ENCODE measurements at regions not wholly inside any gene's neighbourhood (a gene's known extent, or its start where the extent isn't known, plus 50 kb on each side); places are given as distances from the start of the nearest gene placed in this dataset.

- CTCF ChIA-PET = no interaction called here
Observed at GRCh38 chr5:163867324-163867723, 361.9 kb downstream of the MAT2B start.

More at GRCh38 chr5:163867324-163867723, 361.9 kb downstream of the MAT2B start:
- H3K4me1 ChIP-seq (ENCODE audit: control insufficient read depth, insufficient read depth, low read length) = no peaks in the 10 kb centered on the region
- no peak overlapping the region for H2AFZ ChIP-seq (ENCODE audit: control insufficient read depth, low read depth, low read length)
- no peaks in the 10 kb centered on the region for H3K79me2 ChIP-seq (ENCODE audit: control insufficient read depth, insufficient read depth, low read length)
- WGBS (ENCODE audit: insufficient coverage, insufficient replicate concordance, low lambda C conversion rate, missing lambda C conversion rate) = 5% methylated on average over 2 of the region's 2 CpGs
- no peak overlapping the region for H3K9ac ChIP-seq (ENCODE audit: control insufficient read depth, insufficient read depth, low read length)
- intact Hi-C loops (cut with micrococcal nuclease; ENCODE audit: unreplicated experiment) = no loop called here
- H4K20me1 ChIP-seq (ENCODE audit: control insufficient read depth, insufficient read depth) = no peaks in the 10 kb centered on the region
- FAIRE-seq (no peak), ATAC-seq (no peak), DNase-seq (ENCODE audit: low read depth, low spot score) (no peak)
- no peaks in the 10 kb centered on the region for H3K9me3 ChIP-seq (replicated peaks; ENCODE audit: control insufficient read depth, insufficient read depth, low read length)
- POLR2A ChIA-PET = no interaction called here
- RAD21 ChIA-PET (ENCODE audit: unreplicated experiment) = no interaction called here
- in situ Hi-C loops (cut with MboI) = no loop called here
- H3K36me3 ChIP-seq (ENCODE audit: control insufficient read depth in 2 of 2, insufficient read depth in 2 of 2, low read length in 1 of 2) = no peaks in the 10 kb centered on the region
- no peak overlapping the region for H3K4me2 ChIP-seq (ENCODE audit: control insufficient read depth, insufficient read depth)
- no peak overlapping the region for H3K4me3 ChIP-seq
- no peaks in the 10 kb centered on the region for H3K27me3 ChIP-seq (replicated peaks in 1 of 2; ENCODE audit: control insufficient read depth in 2 of 2, insufficient read depth in 2 of 2, low read length in 1 of 2)
- TF ChIP-seq MEF2A (IDR thresholded peaks at IDR 0.05; ENCODE audit: insufficient read depth, low read depth, low read length) (no peak), ZNF687 (IDR thresholded peaks at IDR 0.05) (no peak), WRNIP1 (IDR thresholded peaks at IDR 0.05; ENCODE audit: borderline replicate concordance, low read depth, low read length) (no peak), TCF3 (IDR thresholded peaks at IDR 0.05; ENCODE audit: borderline replicate concordance, insufficient read depth, low read depth, low read length) (no peak), SMARCA5 (IDR thresholded peaks at IDR 0.05) (no peak), POU2F2 (IDR thresholded peaks at IDR 0.05; ENCODE audit: borderline replicate concordance, low read depth, low read length) (no peak), EED (IDR thresholded peaks at IDR 0.05; ENCODE audit: low read depth) (no peak), E2F8 (IDR thresholded peaks at IDR 0.05; ENCODE audit: low read depth, partially characterized antibody) (no peak)
- TF ChIP-seq, protein P1, sequence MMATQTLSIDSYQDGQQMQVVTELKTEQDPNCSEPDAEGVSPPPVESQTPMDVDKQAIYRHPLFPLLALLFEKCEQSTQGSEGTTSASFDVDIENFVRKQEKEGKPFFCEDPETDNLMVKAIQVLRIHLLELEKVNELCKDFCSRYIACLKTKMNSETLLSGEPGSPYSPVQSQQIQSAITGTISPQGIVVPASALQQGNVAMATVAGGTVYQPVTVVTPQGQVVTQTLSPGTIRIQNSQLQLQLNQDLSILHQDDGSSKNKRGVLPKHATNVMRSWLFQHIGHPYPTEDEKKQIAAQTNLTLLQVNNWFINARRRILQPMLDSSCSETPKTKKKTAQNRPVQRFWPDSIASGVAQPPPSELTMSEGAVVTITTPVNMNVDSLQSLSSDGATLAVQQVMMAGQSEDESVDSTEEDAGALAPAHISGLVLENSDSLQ (IDR thresholded peaks at IDR 0.05) = no peak
- BruUV-seq (replicated peaks) = no TSS peak
- SMC1A ChIA-PET (ENCODE audit: uncharacterized antibody, unreplicated experiment) = no interaction called here
- H3K27ac ChIP-seq (ENCODE audit: control insufficient read depth, insufficient read depth) = no peak overlapping the region

All from GM12878 (cell line).